Activated T-cell treated with anti-CD3 and anti-CD28 coated beads, Interleukin-2, amount 50 U/mL, for 24 hours (primary cell): ENCODE measurements at regions not wholly inside any gene's neighbourhood (a gene's known extent, or its start where the extent isn't known, plus 50 kb on each side); places are given as distances from the start of the nearest gene placed in this dataset.
"Not testable (repeated sequence)": the region's sequence is repeated elsewhere in the genome, so short reads cannot be mapped to it uniquely, and the experiment has no call there.

Source experiments
- DNase-seq: peaks from one replicate; pipeline ENCODE4 v3.0.0-alpha.2; 2020
- H3K27ac Mint-ChIP-seq: 2 replicates; pipeline ENCODE4 v1.8.0; 2020; ENCODE audit warnings: mild to moderate bottlenecking, mixed read lengths
- H3K27me3 Mint-ChIP-seq: 2 replicates; pipeline ENCODE4 v1.8.0; 2020; ENCODE audit warnings: mixed read lengths
- H3K36me3 Mint-ChIP-seq: 2 replicates; pipeline ENCODE4 v1.8.0; 2020; ENCODE audit warnings: low read depth, mixed read lengths
- H3K4me1 Mint-ChIP-seq: 2 replicates; pipeline ENCODE4 v1.8.0; 2020; ENCODE audit warnings: low read depth, mixed read lengths
- H3K4me3 Mint-ChIP-seq: 2 replicates; pipeline ENCODE4 v1.8.0; 2020; ENCODE audit warnings: mild to moderate bottlenecking, moderate library complexity, mixed read lengths
- H3K9me3 Mint-ChIP-seq: 2 replicates; pipeline ENCODE4 v1.8.0; 2020; ENCODE audit warnings: mixed read lengths

DNA sequence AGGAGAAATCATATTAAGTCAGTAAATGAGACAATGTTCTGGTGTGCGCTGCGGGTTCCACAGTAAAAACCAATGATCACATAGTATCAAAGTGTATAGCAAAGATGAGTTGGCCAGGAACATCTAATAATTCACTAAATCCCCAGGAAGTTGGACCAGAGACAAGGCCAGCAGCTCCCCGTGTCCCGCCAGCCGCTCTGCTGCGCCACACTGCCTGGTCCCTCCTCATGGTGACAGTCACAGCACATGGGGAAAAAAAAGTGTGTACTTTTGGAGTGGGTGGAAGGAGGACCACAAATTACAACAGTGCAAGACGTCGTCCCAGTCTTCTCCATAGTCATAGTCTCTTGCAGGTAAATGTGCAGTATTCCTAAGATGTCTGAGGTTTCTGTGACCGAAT is 239.0 kb upstream of the RNF32 start:
- Mint-ChIP-seq H3K27ac (no peak overlapping the region), H3K36me3 (no peaks in the 10 kb centered on the region), H3K27me3 (peaks cover 23% of the 10 kb centered on the region), H3K9me3 (no peaks in the 10 kb centered on the region), H3K4me1 (no peaks in the 10 kb centered on the region), H3K4me3 (no peak overlapping the region)
- DNase-seq, result no peak

- H3K4me1 Mint-ChIP-seq, result no peaks in the 10 kb centered on the region
Observed at GRCh38 chr7:156400046-156400445, 240.5 kb upstream of the RNF32 start.

GRCh38 chr7:156397249-156397648 is 243.3 kb upstream of the RNF32 start:
- no peak overlapping the region for H3K4me3 Mint-ChIP-seq
- no peak overlapping the region for H3K27ac Mint-ChIP-seq
- H3K27me3 Mint-ChIP-seq, result peaks cover 16% of the 10 kb centered on the region
- no peaks in the 10 kb centered on the region for H3K36me3 Mint-ChIP-seq
- H3K4me1 Mint-ChIP-seq, result no peaks in the 10 kb centered on the region
- H3K9me3 Mint-ChIP-seq, result no peaks in the 10 kb centered on the region
- DNase-seq, result no peak

More at GRCh38 chr7:156400046-156400445, 240.5 kb upstream of the RNF32 start:
- peaks cover 20% of the 10 kb centered on the region for H3K27me3 Mint-ChIP-seq
- H3K9me3 Mint-ChIP-seq, result no peaks in the 10 kb centered on the region
- H3K36me3 Mint-ChIP-seq, result no peaks in the 10 kb centered on the region
- no peak for DNase-seq
- H3K27ac Mint-ChIP-seq, result no peak overlapping the region
- no peak overlapping the region for H3K4me3 Mint-ChIP-seq

DNA sequence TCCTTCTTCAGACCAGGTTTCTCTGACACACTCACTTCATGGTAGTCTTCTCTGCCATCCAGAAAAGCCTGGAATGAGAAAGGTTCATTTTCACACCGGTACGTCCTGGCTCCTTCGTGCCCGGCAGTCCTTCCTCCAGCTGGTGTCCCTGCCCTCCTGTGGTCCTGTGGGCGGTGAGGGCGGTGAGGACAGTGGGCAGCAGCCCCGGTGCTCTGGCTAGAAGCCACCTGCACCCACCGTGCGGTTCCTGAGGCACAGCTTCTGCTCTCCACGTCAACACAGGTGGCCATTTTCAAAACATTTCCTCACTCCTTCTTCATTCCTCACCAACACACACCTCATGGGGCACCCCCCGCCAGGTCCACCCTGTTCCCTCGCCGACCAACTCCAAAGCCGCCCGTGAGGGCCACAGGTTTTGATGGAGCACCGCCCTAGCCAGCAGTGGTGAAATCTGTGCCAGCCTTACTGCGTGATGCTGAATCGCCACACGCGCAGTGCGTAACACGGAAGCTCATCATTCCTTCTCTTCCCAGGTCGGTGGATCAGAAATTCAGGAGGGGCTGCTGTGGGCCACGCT is 251.4 kb upstream of the RNF32 start:
- peaks cover 22% of the 10 kb centered on the region for H3K27me3 Mint-ChIP-seq
- no peak overlapping the region for H3K27ac Mint-ChIP-seq
- H3K4me3 Mint-ChIP-seq, result no peak overlapping the region
- DNase-seq, result no peak
- no peaks in the 10 kb centered on the region for H3K9me3 Mint-ChIP-seq
- no peaks in the 10 kb centered on the region for H3K4me1 Mint-ChIP-seq
- H3K36me3 Mint-ChIP-seq, result no peaks in the 10 kb centered on the region

DNA sequence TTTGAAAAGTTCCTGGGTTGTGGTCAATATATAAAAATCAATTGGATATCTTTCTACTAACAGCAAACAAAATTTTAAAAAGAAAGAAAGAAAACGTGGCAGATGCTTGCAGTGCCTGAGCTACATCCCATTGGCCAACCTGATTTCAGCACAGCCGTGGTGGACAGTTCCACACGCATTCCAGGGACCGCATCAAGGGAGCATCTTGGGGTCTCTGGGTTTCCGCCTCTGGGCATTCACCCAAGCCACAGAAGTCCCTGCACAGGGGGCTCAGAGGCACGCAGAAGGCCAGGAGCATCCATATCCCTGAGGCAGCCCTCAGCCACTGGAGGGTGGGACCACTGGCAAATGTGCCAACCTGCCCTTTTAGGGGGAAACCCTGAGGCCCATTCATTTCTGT is 254.5 kb upstream of the RNF32 start:
- no peaks in the 10 kb centered on the region for H3K36me3 Mint-ChIP-seq
- peaks cover 16% of the 10 kb centered on the region for H3K27me3 Mint-ChIP-seq
- H3K4me1 Mint-ChIP-seq, result no peaks in the 10 kb centered on the region
- H3K9me3 Mint-ChIP-seq, result no peaks in the 10 kb centered on the region
- no peak overlapping the region for H3K27ac Mint-ChIP-seq
- DNase-seq, result no peak
- no peak overlapping the region for H3K4me3 Mint-ChIP-seq

GRCh38 chr7:156384706-156385105 is 255.9 kb upstream of the RNF32 start:
- Mint-ChIP-seq H3K36me3 (no peaks in the 10 kb centered on the region), H3K27me3 (peaks cover 8% of the 10 kb centered on the region), H3K9me3 (no peaks in the 10 kb centered on the region), H3K27ac (no peak overlapping the region), H3K4me1 (no peaks in the 10 kb centered on the region), H3K4me3 (no peak overlapping the region)
- no peak for DNase-seq

DNA sequence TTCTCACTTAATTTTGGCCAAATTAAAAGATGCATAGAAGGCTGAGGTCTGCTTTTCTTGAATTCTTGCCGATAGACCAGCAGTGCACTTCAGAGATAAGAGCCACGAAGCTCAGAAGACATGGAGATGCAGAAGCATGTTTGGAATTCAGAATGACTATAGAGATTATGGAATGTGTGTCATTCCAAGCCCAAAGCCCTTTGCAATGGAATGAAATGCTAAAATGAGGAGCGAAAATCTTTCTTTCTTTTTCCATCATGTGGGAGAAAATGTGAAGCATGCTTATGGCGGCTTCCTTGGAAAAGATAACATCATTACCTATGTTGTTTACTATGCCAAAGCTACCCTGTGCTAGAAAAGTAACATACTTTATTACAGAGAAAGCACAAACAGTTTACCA is 257.0 kb upstream of the RNF32 start:
- Mint-ChIP-seq H3K9me3 (no peaks in the 10 kb centered on the region), H3K4me1 (no peaks in the 10 kb centered on the region), H3K36me3 (no peaks in the 10 kb centered on the region), H3K27ac (no peak overlapping the region), H3K4me3 (no peak overlapping the region), H3K27me3 (peaks cover 9% of the 10 kb centered on the region)
- no peak for DNase-seq

- H3K4me3 Mint-ChIP-seq, result no peak overlapping the region
- peaks cover 26% of the 10 kb centered on the region for H3K27me3 Mint-ChIP-seq
- no peak for DNase-seq
- no peaks in the 10 kb centered on the region for H3K4me1 Mint-ChIP-seq
- H3K27ac Mint-ChIP-seq, result no peak overlapping the region
- H3K9me3 Mint-ChIP-seq, result no peaks in the 10 kb centered on the region
- no peaks in the 10 kb centered on the region for H3K36me3 Mint-ChIP-seq
Observed at GRCh38 chr7:156380261-156380660, 260.3 kb upstream of the RNF32 start.

- peaks cover 26% of the 10 kb centered on the region for H3K27me3 Mint-ChIP-seq
- H3K27ac Mint-ChIP-seq, result no peak overlapping the region
- no peaks in the 10 kb centered on the region for H3K36me3 Mint-ChIP-seq
- DNase-seq, result no peak
- no peaks in the 10 kb centered on the region for H3K4me1 Mint-ChIP-seq
- H3K4me3 Mint-ChIP-seq, result no peak overlapping the region
- H3K9me3 Mint-ChIP-seq, result no peaks in the 10 kb centered on the region
Observed at GRCh38 chr7:156379324-156380070, 261.1 kb upstream of the RNF32 start.

DNA sequence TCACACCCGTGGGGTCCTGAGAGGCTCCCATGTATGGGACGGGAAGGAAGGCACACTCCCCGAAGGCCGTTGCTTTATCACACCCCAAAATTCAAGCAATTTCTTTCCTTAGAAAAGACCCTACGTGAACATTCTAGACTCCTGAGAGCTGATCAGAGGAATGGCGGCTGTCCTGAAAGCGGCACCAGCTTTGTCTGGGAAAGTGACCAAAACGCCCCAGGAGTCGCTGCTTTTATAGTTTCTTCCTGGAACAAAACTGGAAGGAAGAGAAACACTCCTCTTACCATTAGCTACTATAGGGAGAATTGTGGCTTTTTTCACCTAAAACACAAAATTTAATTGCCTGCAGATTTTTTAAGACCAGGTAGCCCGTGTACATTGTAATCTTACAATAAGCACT is 261.8 kb upstream of the RNF32 start:
- peaks cover 26% of the 10 kb centered on the region for H3K27me3 Mint-ChIP-seq
- DNase-seq, result no peak
- no peaks in the 10 kb centered on the region for H3K4me1 Mint-ChIP-seq
- H3K4me3 Mint-ChIP-seq, result no peak overlapping the region
- H3K27ac Mint-ChIP-seq, result no peak overlapping the region
- H3K9me3 Mint-ChIP-seq, result no peaks in the 10 kb centered on the region
- no peaks in the 10 kb centered on the region for H3K36me3 Mint-ChIP-seq

DNA sequence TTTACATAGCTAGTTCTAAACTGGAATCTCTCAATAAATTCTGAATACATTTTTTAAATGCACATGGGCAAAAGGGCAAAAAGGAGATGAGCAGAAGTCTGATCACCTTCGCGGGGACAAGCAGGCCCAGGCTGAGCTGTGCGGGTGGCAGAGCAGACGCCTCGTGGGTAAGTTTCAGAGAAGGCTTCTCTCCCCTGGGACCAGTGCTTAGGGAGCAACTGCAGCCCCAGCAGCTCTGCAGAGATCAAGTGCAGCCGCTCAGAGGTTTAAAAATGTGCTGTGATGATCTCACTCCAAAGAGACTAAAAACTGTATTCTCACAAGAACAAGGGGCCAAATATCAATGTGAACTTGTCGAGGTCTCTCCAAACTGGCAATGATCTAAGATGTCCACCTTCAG is 264.3 kb upstream of the RNF32 start:
- no peak overlapping the region for H3K27ac Mint-ChIP-seq
- H3K27me3 Mint-ChIP-seq, result peaks cover 23% of the 10 kb centered on the region
- H3K4me3 Mint-ChIP-seq, result no peak overlapping the region
- no peak for DNase-seq
- H3K4me1 Mint-ChIP-seq, result no peaks in the 10 kb centered on the region
- peaks cover 7% of the 10 kb centered on the region for H3K9me3 Mint-ChIP-seq
- no peaks in the 10 kb centered on the region for H3K36me3 Mint-ChIP-seq

- no peaks in the 10 kb centered on the region for H3K36me3 Mint-ChIP-seq
- H3K4me3 Mint-ChIP-seq, result no peak overlapping the region
- H3K9me3 Mint-ChIP-seq, result peaks cover 7% of the 10 kb centered on the region
- peaks cover 23% of the 10 kb centered on the region for H3K27me3 Mint-ChIP-seq
- no peaks in the 10 kb centered on the region for H3K4me1 Mint-ChIP-seq
- H3K27ac Mint-ChIP-seq, result no peak overlapping the region
- no peak for DNase-seq
Observed at GRCh38 chr7:156374335-156374734, 266.2 kb upstream of the RNF32 start.

DNA sequence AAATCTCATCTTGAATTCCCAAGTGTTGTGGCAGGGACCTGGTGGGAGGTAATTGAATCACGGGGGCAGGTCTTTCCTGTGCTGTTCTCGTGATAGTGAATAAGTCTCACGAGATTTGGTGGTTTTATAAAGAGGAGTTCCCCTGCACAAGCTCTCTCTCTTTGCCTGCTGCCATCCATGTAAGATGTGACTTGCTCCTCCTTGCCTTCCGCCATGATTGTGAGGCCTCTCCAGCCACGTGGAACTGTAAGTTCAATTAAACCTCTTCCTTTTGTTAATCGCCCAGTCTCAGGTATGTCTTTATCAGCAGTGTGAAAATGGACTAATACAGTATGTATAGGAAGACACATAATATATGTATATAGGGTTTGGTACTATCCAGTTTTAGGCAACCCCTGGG is 270.6 kb upstream of the RNF32 start:
- H3K27ac Mint-ChIP-seq, H3K9me3 Mint-ChIP-seq, H3K4me1 Mint-ChIP-seq, H3K27me3 Mint-ChIP-seq, DNase-seq, H3K4me3 Mint-ChIP-seq, H3K36me3 Mint-ChIP-seq: not testable (repeated sequence)

DNA sequence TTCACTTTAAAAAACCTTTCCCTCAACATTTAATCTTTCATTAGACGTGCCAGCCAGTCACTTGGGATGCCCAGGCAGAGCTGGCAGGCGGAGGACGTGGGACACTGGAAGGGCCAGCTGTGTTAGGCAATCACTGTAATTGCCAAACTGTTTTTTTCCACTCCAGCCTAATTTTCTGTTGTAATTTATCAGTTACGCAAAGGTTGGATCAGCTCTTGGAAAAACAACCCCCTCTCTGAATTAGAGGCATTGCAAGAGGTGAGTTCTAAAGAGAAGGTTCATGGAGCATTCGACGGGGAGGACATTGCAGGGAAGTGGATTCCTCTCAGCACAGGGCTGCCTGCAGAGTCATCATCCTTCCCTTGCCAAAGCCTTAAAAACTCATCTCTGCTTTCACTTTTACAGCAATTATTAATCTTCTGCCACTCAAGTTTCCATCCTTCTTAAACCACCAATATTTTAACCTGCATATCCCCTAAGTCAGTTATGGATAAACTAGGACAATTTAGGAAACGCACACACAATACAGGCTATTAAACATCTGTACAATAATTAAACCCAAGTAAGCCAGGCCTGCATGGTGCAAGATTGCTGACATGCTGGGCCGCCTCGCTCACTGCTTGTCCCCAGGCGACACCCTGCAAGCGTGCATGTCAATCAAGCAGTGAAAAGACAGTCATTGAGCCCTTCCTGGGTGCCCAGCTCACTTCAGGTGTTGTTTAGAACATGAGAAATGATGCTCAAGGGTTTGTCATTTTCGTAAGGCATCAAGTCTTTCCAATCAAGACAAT is 272.3 kb upstream of the RNF32 start:
- no peak for DNase-seq
- H3K4me1 Mint-ChIP-seq, result no peaks in the 10 kb centered on the region
- no peak overlapping the region for H3K27ac Mint-ChIP-seq
- H3K27me3 Mint-ChIP-seq, result no peaks in the 10 kb centered on the region
- no peak overlapping the region for H3K4me3 Mint-ChIP-seq
- H3K9me3 Mint-ChIP-seq, result peaks cover 7% of the 10 kb centered on the region
- no peaks in the 10 kb centered on the region for H3K36me3 Mint-ChIP-seq

DNA sequence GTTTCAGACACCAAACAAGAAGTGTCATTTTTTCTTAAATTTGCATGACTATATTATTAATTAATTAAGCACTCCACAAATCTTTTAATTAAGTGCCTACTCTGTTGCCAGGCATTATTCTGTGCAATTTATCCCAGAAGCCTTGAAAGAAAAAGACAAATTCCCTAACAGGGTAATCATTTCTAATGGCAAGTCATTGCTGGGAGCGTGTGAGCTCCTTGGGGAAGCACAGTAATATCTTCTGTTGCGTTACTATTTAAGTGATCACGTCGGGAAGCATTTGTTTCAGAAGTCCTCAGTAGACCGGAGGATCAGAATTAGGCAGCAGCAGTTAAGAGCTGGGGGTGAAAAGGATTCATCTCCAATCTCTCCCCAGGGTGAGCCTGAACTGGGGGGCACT is 276.8 kb upstream of the RNF32 start:
- Mint-ChIP-seq H3K4me1 (no peaks in the 10 kb centered on the region), H3K36me3 (no peaks in the 10 kb centered on the region), H3K9me3 (no peaks in the 10 kb centered on the region), H3K27ac (no peak overlapping the region), H3K27me3 (peaks cover 3% of the 10 kb centered on the region), H3K4me3 (no peak overlapping the region)
- DNase-seq, result no peak
